PC-3 (cell line): ENCODE measurements at regions not wholly inside any gene's neighbourhood (a gene's known extent, or its start where the extent isn't known, plus 50 kb on each side); places are given as distances from the start of the nearest gene placed in this dataset.

Experiments
- EZH2phosphoT487 ChIP-seq: fragments of 300-600 bp; sonication (generic); IDR thresholded peaks from 2 replicates; pipeline ENCODE4 v1.6.1; 2018; ENCODE audit warnings: mild to moderate bottlenecking, antibody characterized with exemption, low read length, borderline replicate concordance
- TF ChIP-seq, protein P1 (sequence below): fragments of 300-600 bp; sonication (generic); conservative IDR thresholded peaks from 2 replicates; pipeline ENCODE4 v1.5.1; 2017; ENCODE audit warnings: antibody characterized with exemption, low read depth, mild to moderate bottlenecking, low read length

DNA sequence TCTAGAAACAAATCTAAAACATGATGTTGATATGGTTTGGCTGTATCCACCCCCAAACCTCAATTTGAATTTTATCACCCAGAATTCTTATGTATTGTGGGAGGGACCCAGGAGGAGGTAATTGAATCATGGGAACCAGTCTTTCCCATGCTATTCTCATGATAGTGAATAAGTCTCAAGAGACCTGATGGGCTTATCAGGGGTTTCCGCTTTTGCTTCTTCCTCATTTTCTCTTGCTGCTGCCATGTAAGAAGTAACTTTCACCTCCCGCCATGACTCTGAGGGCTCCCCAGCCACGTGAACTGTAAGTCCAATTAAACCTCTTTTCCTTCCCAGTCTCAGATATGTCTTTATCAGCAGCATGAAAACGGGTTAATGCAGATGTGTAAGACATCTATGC, 232.7 kb upstream of the ONECUT1 start:
- TF ChIP-seq, protein P1, sequence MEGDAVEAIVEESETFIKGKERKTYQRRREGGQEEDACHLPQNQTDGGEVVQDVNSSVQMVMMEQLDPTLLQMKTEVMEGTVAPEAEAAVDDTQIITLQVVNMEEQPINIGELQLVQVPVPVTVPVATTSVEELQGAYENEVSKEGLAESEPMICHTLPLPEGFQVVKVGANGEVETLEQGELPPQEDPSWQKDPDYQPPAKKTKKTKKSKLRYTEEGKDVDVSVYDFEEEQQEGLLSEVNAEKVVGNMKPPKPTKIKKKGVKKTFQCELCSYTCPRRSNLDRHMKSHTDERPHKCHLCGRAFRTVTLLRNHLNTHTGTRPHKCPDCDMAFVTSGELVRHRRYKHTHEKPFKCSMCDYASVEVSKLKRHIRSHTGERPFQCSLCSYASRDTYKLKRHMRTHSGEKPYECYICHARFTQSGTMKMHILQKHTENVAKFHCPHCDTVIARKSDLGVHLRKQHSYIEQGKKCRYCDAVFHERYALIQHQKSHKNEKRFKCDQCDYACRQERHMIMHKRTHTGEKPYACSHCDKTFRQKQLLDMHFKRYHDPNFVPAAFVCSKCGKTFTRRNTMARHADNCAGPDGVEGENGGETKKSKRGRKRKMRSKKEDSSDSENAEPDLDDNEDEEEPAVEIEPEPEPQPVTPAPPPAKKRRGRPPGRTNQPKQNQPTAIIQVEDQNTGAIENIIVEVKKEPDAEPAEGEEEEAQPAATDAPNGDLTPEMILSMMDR = no peak
- no peak for TF ChIP-seq EZH2phosphoT487
